Hepatocyte (in vitro differentiated cells): ENCODE measurements at regions not wholly inside any gene's neighbourhood (a gene's known extent, or its start where the extent isn't known, plus 50 kb on each side); places are given as distances from the start of the nearest gene placed in this dataset.

Source experiments
- CTCF ChIP-seq: fragments of 200-600 bp; sonication (generic); IDR thresholded peaks from 2 replicates; pipeline ENCODE4 v1.5.1; 2016; ENCODE audit warnings: antibody characterized with exemption, mild to moderate bottlenecking; ENCODE audit not compliant: poor library complexity
- EZH2 ChIP-seq: fragments of 200-600 bp; sonication (generic); IDR thresholded peaks from 2 replicates; pipeline ENCODE4 v1.6.1; 2016; ENCODE audit warnings: antibody characterized with exemption, mild to moderate bottlenecking, borderline replicate concordance
- EZH2phosphoT487 ChIP-seq: fragments of 200-600 bp; sonication (generic); IDR thresholded peaks from one replicate; pipeline ENCODE4 v1.6.1; 2018; ENCODE audit warnings: antibody characterized with exemption, mild to moderate bottlenecking, low read depth, moderate library complexity; ENCODE audit not compliant: unreplicated experiment, severe bottlenecking

- TF ChIP-seq CTCF (no peak), EZH2 (no peak), EZH2phosphoT487 (no peak)
Measured at GRCh38 chr2:104945121-104945520, 91.2 kb downstream of the POU3F3 start.
